HUES6 (cell line): ENCODE measurements at regions not wholly inside any gene's neighbourhood (a gene's known extent, or its start where the extent isn't known, plus 50 kb on each side); places are given as distances from the start of the nearest gene placed in this dataset.

ENCODE experiments used
- H3K27ac ChIP-seq: 2 replicates; pipeline ENCODE4 v1.7.0; 2013; ENCODE audit warnings: low read depth, mild to moderate bottlenecking, low read length, inconsistent platforms
- H3K27me3 ChIP-seq: 2 replicates; pipeline ENCODE4 v1.6.1; 2013; ENCODE audit warnings: low read length; ENCODE audit not compliant: control insufficient read depth, insufficient read depth
- H3K36me3 ChIP-seq: 2 replicates; pipeline ENCODE4 v1.6.1; 2013; ENCODE audit warnings: low read length; ENCODE audit not compliant: control insufficient read depth, insufficient read depth
- H3K4me1 ChIP-seq: 2 replicates; pipeline ENCODE4 v1.6.1; 2013; ENCODE audit warnings: low read length; ENCODE audit not compliant: control insufficient read depth, insufficient read depth
- H3K4me3 ChIP-seq: 2 replicates; pipeline ENCODE4 v1.5.1; 2013; ENCODE audit warnings: low read depth, low read length
- H3K9ac ChIP-seq: one replicate; pipeline ENCODE4 v1.6.1; 2013; ENCODE audit warnings: mild to moderate bottlenecking, low read length
- H3K9me3 ChIP-seq: 2 replicates; pipeline ENCODE4 v1.6.1; 2013; ENCODE audit warnings: low read depth, low read length; ENCODE audit not compliant: control insufficient read depth, insufficient read depth

- no peak overlapping the region for H3K4me3 ChIP-seq
Observed at GRCh38 chr3:70840106-70840870, 527.9 kb upstream of the MDFIC2 start.

GRCh38 chr3:70833239-70833960, 521.0 kb upstream of the MDFIC2 start:
- no peak overlapping the region for H3K4me3 ChIP-seq
- no peak overlapping the region for H3K27ac ChIP-seq
- H3K9me3 ChIP-seq = peaks cover 10% of the 10 kb centered on the region; the same call in 1 of the 2 replicates
- H3K36me3 ChIP-seq = no peaks in the 10 kb centered on the region
- H3K27me3 ChIP-seq = no peaks in the 10 kb centered on the region
- H3K4me1 ChIP-seq = peaks cover 10% of the 10 kb centered on the region
- no peak overlapping the region for H3K9ac ChIP-seq

More at GRCh38 chr3:70840106-70840870, 527.9 kb upstream of the MDFIC2 start:
- H3K9me3 ChIP-seq = peaks cover 10% of the 10 kb centered on the region; the same call in 1 of the 2 replicates
- no peak overlapping the region for H3K9ac ChIP-seq
- H3K36me3 ChIP-seq = no peaks in the 10 kb centered on the region
- H3K27me3 ChIP-seq = no peaks in the 10 kb centered on the region
- peaks cover 11% of the 10 kb centered on the region; the same call in 1 of the 2 replicates for H3K4me1 ChIP-seq
- H3K27ac ChIP-seq = no peak overlapping the region

- peaks cover 10% of the 10 kb centered on the region for H3K4me1 ChIP-seq
- H3K9me3 ChIP-seq = peaks cover 10% of the 10 kb centered on the region; the same call in 1 of the 2 replicates
- no peaks in the 10 kb centered on the region for H3K27me3 ChIP-seq
- no peak overlapping the region for H3K9ac ChIP-seq
- no peaks in the 10 kb centered on the region for H3K36me3 ChIP-seq
- no peak overlapping the region for H3K4me3 ChIP-seq
- no peak overlapping the region for H3K27ac ChIP-seq
Observed at GRCh38 chr3:70832834-70833205, 520.4 kb upstream of the MDFIC2 start.

DNA sequence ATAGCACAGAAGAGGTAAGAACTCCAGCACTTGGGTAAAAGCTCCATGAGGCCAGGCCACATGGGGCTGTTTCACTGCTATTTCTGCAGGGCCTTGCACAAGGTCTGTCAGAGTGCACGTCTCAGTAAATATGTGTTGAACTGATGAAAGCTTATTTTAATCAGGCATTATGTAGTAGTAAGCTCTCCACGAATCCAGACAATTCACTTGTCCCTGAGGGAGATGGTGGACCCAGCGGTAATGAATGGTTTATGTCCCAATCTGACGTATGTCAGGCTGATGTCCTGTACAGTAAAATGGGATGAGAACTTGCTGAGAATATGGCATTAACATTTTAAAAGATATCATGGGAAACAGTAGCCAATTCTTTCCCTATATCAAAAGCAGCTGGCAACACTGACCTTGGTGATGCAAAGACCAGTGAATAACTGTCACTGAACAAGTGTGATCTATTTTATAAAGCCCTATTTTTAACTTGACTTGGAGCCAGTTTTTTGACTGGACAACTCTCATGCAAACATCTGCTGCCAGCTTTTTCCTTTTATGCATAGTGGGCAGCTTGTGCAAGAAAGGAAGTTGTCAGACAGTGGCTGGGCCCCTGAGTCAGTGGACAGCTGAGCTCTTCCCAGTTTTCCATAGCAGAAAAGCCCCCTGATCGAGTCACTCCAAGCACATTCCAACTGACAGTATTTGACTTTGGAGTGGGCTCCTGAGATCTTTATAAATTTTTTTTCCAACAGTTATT, 519.8 kb upstream of the MDFIC2 start:
- Histone ChIP-seq H3K4me3 (no peak overlapping the region), H3K27me3 (no peaks in the 10 kb centered on the region), H3K36me3 (no peaks in the 10 kb centered on the region), H3K9ac (no peak overlapping the region), H3K27ac (no peak overlapping the region), H3K9me3 (peaks cover 10% of the 10 kb centered on the region; the same call in 1 of the 2 replicates), H3K4me1 (peaks cover 10% of the 10 kb centered on the region)

- Histone ChIP-seq H3K9me3 (no peaks in the 10 kb centered on the region), H3K4me3 (no peak overlapping the region), H3K9ac (no peak overlapping the region), H3K27ac (no peak overlapping the region), H3K36me3 (no peaks in the 10 kb centered on the region), H3K4me1 (peaks cover 10% of the 10 kb centered on the region), H3K27me3 (no peaks in the 10 kb centered on the region)
Observed at GRCh38 chr3:70829092-70829491, 516.7 kb upstream of the MDFIC2 start.

GRCh38 chr3:70824773-70825172, 512.3 kb upstream of the MDFIC2 start:
- Histone ChIP-seq H3K36me3 (no peaks in the 10 kb centered on the region), H3K27ac (no peak overlapping the region), H3K9me3 (no peaks in the 10 kb centered on the region), H3K27me3 (no peaks in the 10 kb centered on the region), H3K4me1 (no peaks in the 10 kb centered on the region), H3K9ac (no peak overlapping the region), H3K4me3 (no peak overlapping the region)

GRCh38 chr3:70824078-70824477, 511.6 kb upstream of the MDFIC2 start:
- no peaks in the 10 kb centered on the region for H3K36me3 ChIP-seq
- no peaks in the 10 kb centered on the region for H3K4me1 ChIP-seq
- no peak overlapping the region for H3K4me3 ChIP-seq
- H3K9me3 ChIP-seq = no peaks in the 10 kb centered on the region
- H3K27me3 ChIP-seq = no peaks in the 10 kb centered on the region
- no peak overlapping the region for H3K9ac ChIP-seq
- H3K27ac ChIP-seq = no peak overlapping the region

DNA sequence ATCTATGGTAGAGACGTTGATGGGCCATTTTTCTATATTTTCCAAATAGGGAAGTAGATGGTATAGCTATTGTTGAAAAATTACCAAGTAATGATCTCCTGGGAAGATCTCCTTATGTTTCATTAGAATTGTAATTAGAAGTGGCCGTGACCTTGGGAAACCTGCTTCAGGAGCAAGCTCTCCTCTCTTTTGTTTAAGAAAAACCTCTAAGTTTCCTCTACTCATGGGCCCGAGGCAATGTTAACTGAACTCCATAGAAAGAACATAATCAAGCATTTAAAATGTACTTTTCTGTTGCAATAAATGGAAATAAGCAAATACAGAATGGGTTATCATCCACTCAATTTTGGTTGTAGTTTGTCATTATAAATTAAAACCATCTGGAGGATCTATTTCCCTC, 511.2 kb upstream of the MDFIC2 start:
- H3K36me3 ChIP-seq = no peaks in the 10 kb centered on the region
- H3K27me3 ChIP-seq = no peaks in the 10 kb centered on the region
- no peak overlapping the region for H3K27ac ChIP-seq
- no peak overlapping the region for H3K4me3 ChIP-seq
- no peak overlapping the region for H3K9ac ChIP-seq
- H3K9me3 ChIP-seq = no peaks in the 10 kb centered on the region
- no peaks in the 10 kb centered on the region for H3K4me1 ChIP-seq

DNA sequence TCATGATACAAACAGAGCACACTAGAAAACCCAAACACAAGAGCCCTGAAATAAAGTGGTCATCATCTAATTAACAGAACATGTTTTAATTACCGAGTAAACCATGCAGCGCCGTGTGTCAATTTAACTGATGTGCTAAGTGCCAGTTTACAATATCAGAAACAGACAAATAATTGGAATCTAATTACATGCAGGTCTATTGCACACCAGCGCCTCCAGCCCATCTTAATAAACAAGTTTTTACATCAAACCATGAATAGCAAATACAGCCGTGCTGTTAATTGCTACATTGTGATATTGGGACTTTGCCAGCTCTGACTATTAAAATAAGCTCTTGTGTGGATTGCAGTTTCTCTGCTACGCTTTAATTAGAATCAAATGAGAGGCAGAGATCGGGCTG, 510.2 kb upstream of the MDFIC2 start:
- Histone ChIP-seq H3K27me3 (no peaks in the 10 kb centered on the region), H3K9me3 (0 out of 2 replicates have a peak, but pooled peaks cover 7% of the 10 kb centered on the region), H3K36me3 (no peaks in the 10 kb centered on the region), H3K4me3 (no peak overlapping the region), H3K27ac (no peak overlapping the region), H3K4me1 (no peaks in the 10 kb centered on the region), H3K9ac (no peak overlapping the region)

- Histone ChIP-seq H3K9ac (no peak overlapping the region), H3K9me3 (peaks cover 10% of the 10 kb centered on the region; the same call in 1 of the 2 replicates), H3K4me1 (no peaks in the 10 kb centered on the region), H3K27ac (no peak overlapping the region), H3K4me3 (no peak overlapping the region), H3K36me3 (no peaks in the 10 kb centered on the region), H3K27me3 (no peaks in the 10 kb centered on the region)
Observed at GRCh38 chr3:70821602-70822001, 509.2 kb upstream of the MDFIC2 start.

DNA sequence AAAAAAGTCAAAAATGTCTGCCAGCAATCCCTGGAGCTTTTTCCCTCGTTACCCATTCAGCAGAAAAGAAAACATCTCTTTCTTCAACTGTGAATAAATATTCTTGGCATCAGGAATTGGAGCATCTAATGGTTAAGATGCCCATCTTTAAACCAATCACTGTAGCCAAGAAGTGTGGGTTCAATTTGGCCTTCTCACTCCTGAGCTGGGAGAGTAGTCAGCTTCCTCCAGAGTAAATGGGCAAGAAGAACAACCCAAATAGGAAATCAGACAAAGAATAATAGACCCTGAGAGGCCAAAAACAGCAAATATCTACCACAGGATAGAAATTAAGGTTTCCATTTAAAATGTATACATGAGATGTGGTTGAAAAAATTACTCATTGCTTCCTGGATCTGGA, 508.0 kb upstream of the MDFIC2 start:
- no peaks in the 10 kb centered on the region for H3K4me1 ChIP-seq
- no peaks in the 10 kb centered on the region for H3K27me3 ChIP-seq
- no peak overlapping the region for H3K27ac ChIP-seq
- peaks cover 14% of the 10 kb centered on the region; the same call in 1 of the 2 replicates for H3K9me3 ChIP-seq
- H3K9ac ChIP-seq = no peak overlapping the region
- no peaks in the 10 kb centered on the region for H3K36me3 ChIP-seq
- no peak overlapping the region for H3K4me3 ChIP-seq
